ENCODE measurements at regions not wholly inside any gene's neighbourhood (a gene's known extent, or its start where the extent isn't known, plus 50 kb on each side); places are given as distances from the start of the nearest gene placed in this dataset.

DNA sequence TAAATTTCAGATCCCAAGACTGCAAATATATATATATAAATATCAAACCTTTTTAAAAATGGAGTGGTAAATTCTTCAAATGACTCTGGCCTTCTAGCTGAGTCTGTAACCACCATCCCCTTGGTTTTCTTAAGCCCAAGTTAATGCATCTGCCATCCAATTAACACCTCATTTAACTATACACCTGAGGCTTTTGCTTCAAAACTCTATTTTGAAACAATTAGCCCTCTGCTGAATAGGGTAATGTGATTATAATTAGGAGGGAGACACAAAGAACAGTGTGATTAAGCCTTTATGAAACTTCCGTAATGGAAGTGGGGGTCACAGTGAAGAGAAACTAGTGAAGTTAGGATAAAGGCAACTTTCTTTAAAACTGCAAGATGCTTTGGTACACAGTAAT lies 83.6 kb downstream of the GPR37 start:
- H3K9me3 ChIP-seq: no peaks in the 10 kb centered on the region
- H3K27me3 ChIP-seq: no peaks in the 10 kb centered on the region
- H3K36me3 ChIP-seq: no peaks in the 10 kb centered on the region
- H3K27ac ChIP-seq: no peak overlapping the region
- intact Hi-C loops (cut with DNase I; ENCODE audit: low total_unique reads): no loop called here
- TF ChIP-seq CTCF (IDR thresholded peaks at IDR 0.05): no peak
- no peaks in the 10 kb centered on the region for H3K4me1 ChIP-seq
- no peak overlapping the region for H3K4me3 ChIP-seq
- no peak for DNase-seq

DNA sequence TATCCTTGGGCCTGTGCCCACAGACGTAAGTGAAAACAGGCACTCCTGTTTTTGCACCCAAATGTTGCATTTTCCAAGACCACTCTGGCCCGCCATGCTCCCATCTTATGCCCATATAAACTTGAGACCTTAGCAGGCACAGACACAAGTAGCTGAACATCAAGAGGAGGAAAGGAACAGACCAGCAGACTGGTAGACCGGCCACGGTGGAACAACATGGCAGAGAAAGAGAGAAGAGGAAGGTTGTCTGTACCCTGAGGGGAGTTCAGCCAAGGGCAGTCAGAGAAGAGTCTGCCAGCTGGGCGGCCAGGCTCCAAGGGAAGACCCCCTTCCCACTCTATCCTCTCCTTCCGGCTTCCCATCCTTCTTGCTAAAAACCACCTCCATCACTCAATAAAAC lies 85.3 kb downstream of the GPR37 start:
- Histone ChIP-seq H3K36me3 (no peaks in the 10 kb centered on the region), H3K9me3 (no peaks in the 10 kb centered on the region), H3K27ac (no peak overlapping the region), H3K27me3 (no peaks in the 10 kb centered on the region), H3K4me3 (no peak overlapping the region), H3K4me1 (no peaks in the 10 kb centered on the region)
- no peak for TF ChIP-seq CTCF (IDR thresholded peaks at IDR 0.05)
- no peak for DNase-seq
- intact Hi-C loops (cut with DNase I; ENCODE audit: low total_unique reads): no loop called here

DNA sequence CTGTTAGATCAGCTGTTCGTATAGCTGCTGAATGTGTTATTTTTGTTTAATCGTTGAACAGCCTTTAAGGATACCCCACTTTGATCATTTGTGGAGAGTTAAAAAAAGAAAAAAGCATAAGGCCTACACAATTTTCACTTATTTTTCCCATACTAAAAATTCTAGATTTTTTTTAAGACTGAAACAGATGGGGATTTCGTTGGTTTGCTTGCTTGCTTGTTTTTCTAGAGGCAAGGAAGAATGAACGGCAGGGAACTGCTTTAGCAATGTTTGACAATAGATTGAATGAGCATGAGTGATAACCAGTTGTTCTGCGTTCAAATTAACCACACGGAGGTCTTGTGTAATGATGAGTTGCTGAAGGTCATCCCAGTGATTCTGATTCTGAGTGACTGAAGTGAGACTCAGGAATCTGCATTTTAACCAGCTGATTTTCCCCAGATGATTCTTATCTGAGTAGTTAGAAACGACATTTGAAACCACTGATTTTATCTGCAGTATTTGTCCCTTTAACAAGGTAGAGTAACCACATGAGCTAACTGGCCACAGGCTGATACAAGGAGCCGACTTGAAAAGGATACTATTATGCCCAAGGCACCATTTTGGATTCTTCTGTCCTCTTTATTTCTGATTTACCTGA lies 85.9 kb downstream of the GPR37 start:
- Histone ChIP-seq H3K4me1 (no peaks in the 10 kb centered on the region), H3K36me3 (no peaks in the 10 kb centered on the region), H3K9me3 (no peaks in the 10 kb centered on the region), H3K27me3 (no peaks in the 10 kb centered on the region), H3K4me3 (no peak overlapping the region), H3K27ac (no peak overlapping the region)
- intact Hi-C loops (cut with DNase I; ENCODE audit: low total_unique reads): no loop called here
- DNase-seq: no peak
- TF ChIP-seq CTCF (IDR thresholded peaks at IDR 0.05): no peak

- H3K27me3 ChIP-seq: no peaks in the 10 kb centered on the region
- no peaks in the 10 kb centered on the region for H3K36me3 ChIP-seq
- DNase-seq: no peak
- no peaks in the 10 kb centered on the region for H3K4me1 ChIP-seq
- no peak overlapping the region for H3K27ac ChIP-seq
- intact Hi-C loops (cut with DNase I; ENCODE audit: low total_unique reads): no loop called here
- TF ChIP-seq CTCF (IDR thresholded peaks at IDR 0.05): no peak
- no peaks in the 10 kb centered on the region for H3K9me3 ChIP-seq
- H3K4me3 ChIP-seq: no peak overlapping the region
Measured at GRCh38 chr7:124679146-124679545, 86.4 kb downstream of the GPR37 start.

- H3K27ac ChIP-seq: no peak overlapping the region
- no peaks in the 10 kb centered on the region for H3K4me1 ChIP-seq
- no peaks in the 10 kb centered on the region for H3K36me3 ChIP-seq
- DNase-seq: no peak
- H3K4me3 ChIP-seq: no peak overlapping the region
- no peaks in the 10 kb centered on the region for H3K9me3 ChIP-seq
- intact Hi-C loops (cut with DNase I; ENCODE audit: low total_unique reads): no loop called here
- no peaks in the 10 kb centered on the region for H3K27me3 ChIP-seq
- no peak for TF ChIP-seq CTCF (IDR thresholded peaks at IDR 0.05)
Measured at GRCh38 chr7:124674451-124674850, 91.1 kb downstream of the GPR37 start.

DNA sequence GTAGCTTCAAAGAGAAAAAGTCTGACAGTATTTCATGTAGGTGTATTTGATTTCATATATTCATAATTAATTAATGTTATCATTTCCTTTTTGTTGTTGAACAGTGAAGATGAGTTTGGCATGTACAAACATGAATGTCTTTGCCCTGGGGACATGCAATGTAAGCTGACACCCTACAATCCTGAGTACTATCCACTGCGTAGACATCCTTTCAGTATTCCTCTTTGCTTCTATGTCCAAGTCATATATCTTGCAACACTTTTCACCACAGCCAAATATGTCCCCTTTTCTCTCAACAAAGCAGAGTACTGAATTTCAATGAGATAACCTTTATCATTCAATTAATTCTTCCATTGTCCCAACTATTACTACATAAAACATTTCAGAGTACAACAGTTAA lies 93.6 kb downstream of the GPR37 start:
- intact Hi-C loops (cut with DNase I; ENCODE audit: low total_unique reads): no loop called here
- no peak for TF ChIP-seq CTCF (IDR thresholded peaks at IDR 0.05)
- Histone ChIP-seq H3K27me3 (no peaks in the 10 kb centered on the region), H3K9me3 (no peaks in the 10 kb centered on the region), H3K4me3 (no peak overlapping the region), H3K27ac (no peak overlapping the region), H3K36me3 (no peaks in the 10 kb centered on the region), H3K4me1 (no peaks in the 10 kb centered on the region)
- no peak for DNase-seq
